Body of pancreas (tissue), 4 donors: ENCODE measurements at regions not wholly inside any gene's neighbourhood (a gene's known extent, or its start where the extent isn't known, plus 50 kb on each side); places are given as distances from the start of the nearest gene placed in this dataset.

Source experiments
- POLR2A ChIP-seq, 3 donors: fragments of 450-650 bp; IDR thresholded peaks; one replicate each; pipeline ENCODE4 v1.6.1; 2016; ENCODE audit warnings: antibody characterized with exemption in 3 of 3, mild to moderate bottlenecking in 2 of 3
- TF ChIP-seq, protein P1 (sequence below), 7 experiments: fragments of 450-650 bp in 4 of 7; fragments of 200-600 bp in 3 of 7; sonication (generic) in 3 of 7; IDR thresholded peaks; one replicate each; pipeline ENCODE4 v1.5.1; 2016 to 2019; ENCODE audit warnings: antibody characterized with exemption in 7 of 7

DNA sequence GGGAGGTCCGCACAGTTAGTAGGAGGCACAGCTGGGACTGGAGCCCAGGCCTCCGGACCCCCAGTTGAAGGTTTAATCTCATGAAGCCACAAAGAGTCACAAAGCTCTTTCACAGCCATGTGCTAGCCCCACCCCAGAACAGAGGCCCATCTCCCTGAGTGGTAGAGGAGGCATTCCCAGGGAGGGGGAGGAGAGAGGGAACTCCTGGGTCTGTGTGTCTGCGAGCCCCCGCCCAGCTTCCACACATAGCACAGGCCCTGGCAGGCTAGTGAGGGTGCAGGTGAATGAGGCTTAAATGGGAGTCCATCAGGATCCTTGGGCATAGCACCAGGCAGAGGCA is 197.8 kb downstream of the MATN1 start:
- TF ChIP-seq, protein P1, sequence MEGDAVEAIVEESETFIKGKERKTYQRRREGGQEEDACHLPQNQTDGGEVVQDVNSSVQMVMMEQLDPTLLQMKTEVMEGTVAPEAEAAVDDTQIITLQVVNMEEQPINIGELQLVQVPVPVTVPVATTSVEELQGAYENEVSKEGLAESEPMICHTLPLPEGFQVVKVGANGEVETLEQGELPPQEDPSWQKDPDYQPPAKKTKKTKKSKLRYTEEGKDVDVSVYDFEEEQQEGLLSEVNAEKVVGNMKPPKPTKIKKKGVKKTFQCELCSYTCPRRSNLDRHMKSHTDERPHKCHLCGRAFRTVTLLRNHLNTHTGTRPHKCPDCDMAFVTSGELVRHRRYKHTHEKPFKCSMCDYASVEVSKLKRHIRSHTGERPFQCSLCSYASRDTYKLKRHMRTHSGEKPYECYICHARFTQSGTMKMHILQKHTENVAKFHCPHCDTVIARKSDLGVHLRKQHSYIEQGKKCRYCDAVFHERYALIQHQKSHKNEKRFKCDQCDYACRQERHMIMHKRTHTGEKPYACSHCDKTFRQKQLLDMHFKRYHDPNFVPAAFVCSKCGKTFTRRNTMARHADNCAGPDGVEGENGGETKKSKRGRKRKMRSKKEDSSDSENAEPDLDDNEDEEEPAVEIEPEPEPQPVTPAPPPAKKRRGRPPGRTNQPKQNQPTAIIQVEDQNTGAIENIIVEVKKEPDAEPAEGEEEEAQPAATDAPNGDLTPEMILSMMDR (IDR thresholded peaks at IDR 0.05) = no peak
- no peak for TF ChIP-seq POLR2A (IDR thresholded peaks at IDR 0.05)
